ENCODE measurements at regions not wholly inside any gene's neighbourhood (a gene's known extent, or its start where the extent isn't known, plus 50 kb on each side); places are given as distances from the start of the nearest gene placed in this dataset.

DNA sequence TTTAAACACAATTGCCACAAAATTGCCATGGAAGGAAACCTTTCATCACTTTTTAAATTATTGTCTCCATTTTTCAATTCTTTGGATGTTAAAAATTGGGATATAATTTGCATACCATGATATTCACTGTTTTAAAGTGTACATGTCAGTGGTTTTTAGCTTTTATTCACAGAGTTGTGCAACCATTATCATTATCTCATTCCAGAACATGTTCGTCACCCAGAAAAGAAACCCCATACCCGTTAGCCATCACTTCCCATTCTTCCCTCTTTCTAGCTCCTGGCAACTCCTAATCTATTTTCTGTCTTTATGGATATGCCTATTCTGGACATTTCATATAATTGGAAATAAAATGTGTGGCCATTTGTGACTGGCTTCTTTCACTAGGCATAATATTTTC, 260.3 kb upstream of the FERD3L start:
- TF ChIP-seq, protein P1, sequence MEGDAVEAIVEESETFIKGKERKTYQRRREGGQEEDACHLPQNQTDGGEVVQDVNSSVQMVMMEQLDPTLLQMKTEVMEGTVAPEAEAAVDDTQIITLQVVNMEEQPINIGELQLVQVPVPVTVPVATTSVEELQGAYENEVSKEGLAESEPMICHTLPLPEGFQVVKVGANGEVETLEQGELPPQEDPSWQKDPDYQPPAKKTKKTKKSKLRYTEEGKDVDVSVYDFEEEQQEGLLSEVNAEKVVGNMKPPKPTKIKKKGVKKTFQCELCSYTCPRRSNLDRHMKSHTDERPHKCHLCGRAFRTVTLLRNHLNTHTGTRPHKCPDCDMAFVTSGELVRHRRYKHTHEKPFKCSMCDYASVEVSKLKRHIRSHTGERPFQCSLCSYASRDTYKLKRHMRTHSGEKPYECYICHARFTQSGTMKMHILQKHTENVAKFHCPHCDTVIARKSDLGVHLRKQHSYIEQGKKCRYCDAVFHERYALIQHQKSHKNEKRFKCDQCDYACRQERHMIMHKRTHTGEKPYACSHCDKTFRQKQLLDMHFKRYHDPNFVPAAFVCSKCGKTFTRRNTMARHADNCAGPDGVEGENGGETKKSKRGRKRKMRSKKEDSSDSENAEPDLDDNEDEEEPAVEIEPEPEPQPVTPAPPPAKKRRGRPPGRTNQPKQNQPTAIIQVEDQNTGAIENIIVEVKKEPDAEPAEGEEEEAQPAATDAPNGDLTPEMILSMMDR (conservative IDR thresholded peaks at IDR 0.05): no peak
- Histone ChIP-seq H3T11ph (ENCODE audit: low read length) (no peak overlapping the region), H4K20me1 (ENCODE audit: control insufficient read depth, insufficient read depth, insufficient read length) (no peaks in the 10 kb centered on the region), H2BK20ac (ENCODE audit: low read depth, low read length, poor library complexity, severe bottlenecking) (no peak overlapping the region), H2BK15ac (ENCODE audit: low read depth, low read length) (no peak overlapping the region), H4K5ac (ENCODE audit: insufficient read length, low read depth, low read length) (no peak overlapping the region), H2BK120ac (ENCODE audit: low read depth, low read length, poor library complexity, severe bottlenecking) (no peak overlapping the region), H3K27me3 (ENCODE audit: insufficient read depth, low read length) (no peaks in the 10 kb centered on the region), H3K9ac (ENCODE audit: extremely low read depth, insufficient read length, low read length) (no peak overlapping the region), H3K18ac (ENCODE audit: insufficient read length, low read depth, low read length) (no peak overlapping the region), H3K23ac (ENCODE audit: insufficient read length, low read depth, low read length) (no peak overlapping the region), H3K79me2 (ENCODE audit: insufficient read depth, low read length) (no peaks in the 10 kb centered on the region), H2BK12ac (ENCODE audit: insufficient read length, low read depth, low read length) (no peak overlapping the region), H4K8ac (replicated peaks; ENCODE audit: insufficient read length, low read depth, low read length) (no peak overlapping the region), H3K23me2 (ENCODE audit: insufficient read length, low read depth, low read length, poor library complexity, severe bottlenecking) (no peaks in the 10 kb centered on the region), H2BK5ac (ENCODE audit: insufficient read length, low read length) (no peak overlapping the region), H3K9me3 (ENCODE audit: control insufficient read depth, low read depth, low read length) (no peaks in the 10 kb centered on the region), H4K91ac (ENCODE audit: insufficient read length, low read depth, low read length) (no peak overlapping the region), H3K56ac (ENCODE audit: insufficient read length, low read depth, low read length) (no peak overlapping the region), H3K4ac (ENCODE audit: low read depth, low read length) (no peak overlapping the region), H2AFZ (ENCODE audit: low read length) (no peak overlapping the region), H3K4me1 (ENCODE audit: insufficient read depth, low read length) (peaks cover 5% of the 10 kb centered on the region; the same call in 1 of the 2 replicates), H3K27ac (ENCODE audit: insufficient read length, low read depth, low read length) (no peak overlapping the region), H3K4me2 (ENCODE audit: insufficient read depth, insufficient read length, low read length) (no peak overlapping the region), H3K14ac (ENCODE audit: insufficient read depth, low read length) (no peak overlapping the region), H3K79me1 (ENCODE audit: insufficient read depth, low read depth, low read length, poor library complexity, severe bottlenecking) (no peaks in the 10 kb centered on the region), H2AK5ac (ENCODE audit: insufficient read length, low read length) (no peak overlapping the region)
- Mint-ChIP-seq H3K4me1 (peaks cover 17 to 20% of the 10 kb centered on the region in 2 experiments), H3K27ac (no peak overlapping the region; a peak in 1 of 7 replicates), H3K36me3 (ENCODE audit: insufficient read depth in 1 of 3, low read depth in 3 of 3) (no peaks in the 10 kb centered on the region), H3K4me3 (no peak overlapping the region), H3K27me3 (ENCODE audit: low read depth) (no peaks in the 10 kb centered on the region), H3K9me3 (no peaks in the 10 kb centered on the region)
- DNase-seq: no peak
- WGBS (ENCODE audit: extremely low coverage, insufficient read length, low lambda C conversion rate): no CpG with 5 or more reads among the region's 2 CpGs
